Hematopoietic multipotent progenitor cell (in vitro differentiated cells): ENCODE measurements at regions not wholly inside any gene's neighbourhood (a gene's known extent, or its start where the extent isn't known, plus 50 kb on each side); places are given as distances from the start of the nearest gene placed in this dataset.
"Not testable (repeated sequence)": the region's sequence is repeated elsewhere in the genome, so short reads cannot be mapped to it uniquely, and the experiment has no call there.

Experiments used
- DNase-seq, 3 donors: peaks; one replicate each; pipeline ENCODE4 v3.0.0-alpha.2; 2011 to 2015; ENCODE audit warnings: low read depth in 2 of 3, low spot score in 2 of 3

DNA sequence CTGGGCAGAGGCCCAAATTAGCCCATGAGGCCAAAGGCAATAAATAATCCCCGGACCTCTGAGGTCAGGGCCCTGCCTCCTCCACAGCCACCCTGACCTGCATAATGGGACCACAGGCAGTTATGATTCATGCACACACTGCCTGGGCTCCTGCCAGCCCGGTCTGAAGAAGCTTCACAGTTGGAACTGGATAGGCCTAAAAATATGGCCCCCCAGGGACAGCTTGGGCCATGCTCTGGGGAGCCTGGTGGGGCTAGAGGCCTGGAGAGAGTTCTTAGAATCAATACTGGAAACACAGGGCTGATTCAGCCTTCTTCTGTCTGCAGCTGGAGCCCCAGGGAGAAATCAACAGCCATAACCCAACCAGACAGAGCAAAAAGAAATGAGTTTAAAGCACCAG lies 112.8 kb upstream of the CADM1 start:
- no peak for DNase-seq

GRCh38 chr11:115613986-115614632 lies 109.9 kb upstream of the CADM1 start:
- no peak for DNase-seq

DNA sequence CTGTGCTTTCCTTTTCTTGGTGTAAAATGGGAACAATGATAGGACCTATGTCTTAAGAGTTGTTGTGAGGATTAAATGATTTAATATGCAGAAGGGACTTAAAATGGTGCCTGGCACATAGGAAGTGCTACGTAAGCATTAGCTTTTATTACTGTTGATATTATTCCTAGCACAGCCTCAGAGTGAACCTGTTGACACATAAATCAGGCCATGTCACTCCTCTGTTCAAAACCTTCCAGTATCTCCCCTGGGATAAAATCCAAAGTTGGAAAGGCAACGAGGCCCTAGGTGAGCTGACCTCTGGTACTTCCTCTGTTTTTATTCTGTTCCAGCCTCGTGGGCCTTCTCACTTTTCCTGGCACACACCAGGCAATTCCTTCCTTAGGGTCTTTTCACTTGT lies 108.8 kb upstream of the CADM1 start:
- no peak for DNase-seq

- no peak for DNase-seq
Measured at GRCh38 chr11:115612046-115612730, 108.0 kb upstream of the CADM1 start.

DNA sequence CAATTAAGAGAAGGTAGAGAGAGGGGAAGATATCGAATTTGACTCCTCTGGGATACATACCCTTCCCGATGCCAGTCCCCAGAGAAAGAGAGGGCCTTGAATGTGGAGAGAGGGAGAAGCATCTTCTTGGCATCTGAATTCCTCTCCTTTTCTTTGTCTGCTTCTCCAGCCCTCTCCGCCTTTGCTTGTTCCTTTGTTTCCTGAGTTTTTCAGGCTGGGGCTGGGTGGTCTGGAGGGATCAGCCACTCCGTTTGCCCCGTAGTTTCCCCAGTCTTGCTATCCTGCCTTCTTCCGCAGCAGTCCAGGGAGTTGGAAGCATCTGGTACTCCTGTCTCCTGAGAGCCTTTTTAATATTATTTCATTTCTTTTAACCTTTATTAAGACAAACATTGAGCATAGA lies 107.1 kb upstream of the CADM1 start:
- DNase-seq = no peak

GRCh38 chr11:115610908-115611307 lies 106.7 kb upstream of the CADM1 start:
- DNase-seq = no peak

DNA sequence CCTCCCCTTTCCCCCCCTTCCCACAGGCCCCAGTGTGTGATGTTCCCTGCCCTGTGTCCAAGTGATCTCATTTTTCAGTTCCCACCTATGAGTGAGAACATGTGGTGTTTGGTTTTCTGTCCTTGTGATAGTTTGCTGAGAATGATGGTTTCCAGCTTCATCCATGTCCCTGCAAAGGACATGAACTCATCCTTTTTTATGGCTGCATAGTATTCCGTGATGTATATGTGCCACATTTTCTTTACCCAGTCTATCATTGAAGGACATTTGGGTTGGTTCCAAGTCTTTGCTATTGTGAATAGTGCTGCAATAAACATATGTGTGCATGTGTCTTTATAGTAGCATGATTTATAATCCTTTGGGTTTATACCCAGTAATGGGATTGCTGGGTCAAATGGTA lies 106.0 kb upstream of the CADM1 start:
- not testable (repeated sequence) for DNase-seq

DNA sequence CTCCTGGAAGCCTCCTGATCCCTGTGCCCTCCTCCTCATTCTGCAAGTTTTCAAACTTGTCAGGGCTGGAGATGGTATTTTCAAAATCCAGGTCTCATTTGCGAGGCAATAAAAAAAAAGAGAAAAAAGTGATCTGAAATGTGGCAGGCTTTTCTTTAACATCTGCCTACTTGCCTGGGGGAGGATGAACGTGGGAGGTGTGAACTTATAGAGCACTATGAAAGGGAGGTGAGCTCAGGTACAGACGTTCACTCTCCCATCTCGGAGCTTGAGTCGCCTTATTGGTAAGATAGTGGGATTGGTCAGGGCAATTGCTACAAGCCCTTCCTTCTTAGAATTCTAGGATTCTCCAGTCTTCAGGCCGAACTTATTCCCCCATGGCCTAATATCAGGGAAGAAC lies 104.8 kb upstream of the CADM1 start:
- DNase-seq = no peak

- DNase-seq = no peak
Measured at GRCh38 chr11:115607621-115608221, 103.5 kb upstream of the CADM1 start.

- no peak for DNase-seq
Measured at GRCh38 chr11:115606498-115607220, 102.4 kb upstream of the CADM1 start.

GRCh38 chr11:115605871-115606497 lies 101.8 kb upstream of the CADM1 start:
- DNase-seq = no peak

GRCh38 chr11:115605397-115605796 lies 101.2 kb upstream of the CADM1 start:
- DNase-seq = not testable (repeated sequence)

DNA sequence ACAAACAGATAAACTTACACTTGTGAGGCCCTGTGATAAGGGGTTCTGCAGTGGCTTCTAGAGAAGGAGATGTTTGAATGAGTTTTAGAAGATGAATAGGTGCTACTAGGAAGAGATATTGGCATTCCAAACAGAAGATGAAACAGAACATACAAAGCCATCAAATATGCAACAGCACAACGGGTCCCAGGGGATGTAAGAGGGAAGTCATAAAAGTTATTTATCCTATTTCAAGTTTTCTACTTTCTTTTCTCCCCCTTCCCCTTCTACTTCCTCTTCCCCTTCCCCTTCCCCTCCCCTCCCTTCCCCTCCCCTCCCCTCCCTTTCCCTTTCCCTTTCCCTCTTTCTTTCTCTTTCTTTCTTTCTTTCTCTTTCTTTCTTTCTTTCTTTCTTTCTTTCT lies 94.9 kb upstream of the CADM1 start:
- DNase-seq = no peak

GRCh38 chr11:115598257-115598901 lies 94.2 kb upstream of the CADM1 start:
- no peak for DNase-seq

GRCh38 chr11:115591380-115591779 lies 87.2 kb upstream of the CADM1 start:
- DNase-seq = no peak

DNA sequence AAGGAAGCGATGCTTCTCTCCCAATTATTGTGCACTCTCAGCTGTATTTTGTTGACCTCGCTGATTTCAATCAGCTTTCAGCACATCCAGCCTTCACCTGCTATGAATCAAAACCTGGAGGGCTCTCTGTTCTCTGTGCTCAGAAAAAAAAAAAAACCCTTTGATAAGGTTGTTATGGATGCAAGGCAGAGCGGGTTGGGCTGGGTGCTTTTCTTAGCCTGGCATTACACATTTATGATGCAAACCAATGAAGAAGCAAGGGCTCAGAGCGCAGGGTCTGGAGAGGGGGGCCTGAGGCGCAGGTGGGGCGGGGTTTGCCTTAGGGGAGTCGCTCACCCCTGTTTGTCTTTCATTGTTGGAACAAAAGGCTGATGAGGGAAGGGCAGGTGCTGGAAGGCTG lies 86.0 kb upstream of the CADM1 start:
- no peak for DNase-seq

GRCh38 chr11:115587718-115588342 lies 83.6 kb upstream of the CADM1 start:
- DNase-seq = no peak

DNA sequence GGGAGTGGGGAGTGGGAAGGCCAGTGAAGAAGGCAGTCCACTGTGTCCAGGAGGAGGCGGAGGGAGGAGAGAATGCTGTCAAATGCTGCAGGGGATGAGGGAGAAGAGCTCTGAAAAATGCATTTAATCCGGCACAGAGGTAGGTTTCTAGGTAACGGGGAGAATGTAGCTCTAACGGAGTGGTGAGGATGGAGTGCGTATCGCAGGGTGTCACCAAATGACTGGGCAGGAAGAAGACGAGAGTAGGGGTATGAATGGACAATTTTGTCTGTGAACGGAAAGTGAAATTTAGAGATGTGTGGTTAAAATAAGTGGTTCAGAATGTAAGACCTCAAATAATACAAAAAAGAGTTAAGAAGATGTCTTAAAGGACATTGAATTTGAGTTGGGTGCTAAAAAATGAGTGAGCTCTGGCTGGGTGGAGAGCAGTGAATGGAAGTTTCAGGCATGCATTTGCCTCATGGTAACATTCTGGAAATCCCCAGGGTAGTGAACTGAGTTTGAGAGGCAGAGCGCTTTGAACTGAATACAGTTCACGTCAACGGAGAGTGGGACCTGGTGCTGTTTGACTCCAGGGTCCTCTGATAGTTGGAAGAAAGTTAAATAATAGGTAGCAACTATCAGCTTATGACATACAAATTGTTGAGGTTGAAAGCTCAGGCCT lies 81.3 kb upstream of the CADM1 start:
- DNase-seq = no peak

DNA sequence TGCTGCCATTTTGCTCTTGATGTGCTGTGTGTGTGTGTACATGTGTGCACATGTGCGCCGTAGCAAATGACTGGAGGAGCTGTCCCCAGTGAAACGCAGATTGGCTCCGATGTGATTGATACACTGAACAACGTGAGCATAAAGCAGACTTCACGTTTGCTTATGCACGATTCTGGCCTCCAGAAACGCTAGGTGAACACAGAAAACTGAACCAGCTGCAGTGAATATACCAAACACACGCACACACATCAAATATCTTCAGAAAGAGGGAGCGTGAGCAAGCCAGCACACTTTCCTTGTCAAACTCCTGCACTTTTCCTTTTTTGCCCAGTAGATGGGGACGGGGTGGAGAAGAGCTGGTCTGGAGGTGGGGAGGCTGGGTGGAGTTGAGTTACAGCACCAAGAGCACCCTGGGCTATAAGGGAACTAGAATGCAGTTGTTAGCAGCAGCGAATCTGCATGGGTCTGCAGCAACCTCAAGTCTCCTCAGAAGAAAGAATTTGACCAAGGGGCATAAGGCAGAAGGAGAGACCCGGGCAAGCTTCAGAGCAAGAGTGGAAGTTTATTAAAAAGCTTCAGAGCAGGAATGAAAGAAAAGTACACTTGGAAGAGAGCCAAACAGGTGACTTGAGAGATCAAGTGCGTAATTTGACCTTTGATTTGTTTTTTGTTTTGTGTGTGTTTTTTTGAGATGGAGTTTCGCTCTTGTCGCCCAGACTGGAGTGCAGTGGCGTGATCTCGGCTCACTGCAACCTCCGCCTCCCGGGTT lies 77.8 kb upstream of the CADM1 start:
- DNase-seq = no peak
